NB4 (cell line): ENCODE measurements at regions not wholly inside any gene's neighbourhood (a gene's known extent, or its start where the extent isn't known, plus 50 kb on each side); places are given as distances from the start of the nearest gene placed in this dataset.

Experiments used
- DNase-seq: peaks from one replicate; pipeline ENCODE4 v3.0.0; 2010; ENCODE audit warnings: low read depth
- H3K4me3 ChIP-seq: one replicate; pipeline ENCODE4 v1.5.1; 2011; ENCODE audit warnings: mild to moderate bottlenecking, low read depth, low read length, moderate library complexity
- CTCF ChIP-seq: IDR thresholded peaks from one replicate; pipeline ENCODE4 v1.5.1; 2012; ENCODE audit warnings: low read depth, low read length
- MAX ChIP-seq: IDR thresholded peaks from 2 replicates; pipeline ENCODE4 v1.6.1; 2011; ENCODE audit warnings: low read depth, low read length
- MYC ChIP-seq: IDR thresholded peaks from 2 replicates; pipeline ENCODE4 v1.6.1; 2011; ENCODE audit warnings: low read depth, low read length
- POLR2A ChIP-seq: IDR thresholded peaks from 2 replicates; pipeline ENCODE4 v1.6.1; 2011; ENCODE audit warnings: mild to moderate bottlenecking; ENCODE audit not compliant: insufficient read length; ENCODE audit errors: extremely low read depth

GRCh38 chr2:185441486-185442005 lies 297.1 kb upstream of the FSIP2 start:
- H3K4me3 ChIP-seq: no peak overlapping the region
- TF ChIP-seq POLR2A: no peak
- no peak for TF ChIP-seq MAX
- TF ChIP-seq MYC: no peak
- no peak for TF ChIP-seq CTCF
- DNase-seq: no peak

GRCh38 chr2:185456517-185456916 lies 282.1 kb upstream of the FSIP2 start:
- no peak for TF ChIP-seq CTCF
- no peak for TF ChIP-seq POLR2A
- no peak for TF ChIP-seq MYC
- no peak for TF ChIP-seq MAX
- no peak overlapping the region for H3K4me3 ChIP-seq
- no peak for DNase-seq

- TF ChIP-seq CTCF (no peak), MYC (no peak), MAX (no peak), POLR2A (no peak)
- no peak overlapping the region for H3K4me3 ChIP-seq
- DNase-seq: no peak
These were observed 275.1 kb upstream of the FSIP2 start for GRCh38 chr2:185463481-185463880.

- H3K4me3 ChIP-seq: no peak overlapping the region
- DNase-seq: no peak
- TF ChIP-seq POLR2A: no peak
- no peak for TF ChIP-seq MYC
- TF ChIP-seq CTCF: no peak
- no peak for TF ChIP-seq MAX
These were observed 271.7 kb upstream of the FSIP2 start for GRCh38 chr2:185466915-185467314.

- no peak overlapping the region for H3K4me3 ChIP-seq
- no peak for DNase-seq
- TF ChIP-seq MYC (no peak), POLR2A (no peak), MAX (no peak), CTCF (no peak)
These were observed 267.2 kb upstream of the FSIP2 start for GRCh38 chr2:185471441-185471840.

- no peak for DNase-seq
- TF ChIP-seq MYC (no peak), MAX (no peak), CTCF (no peak), POLR2A (no peak)
- H3K4me3 ChIP-seq: no peak overlapping the region
These were observed 266.0 kb upstream of the FSIP2 start for GRCh38 chr2:185472574-185472973.
